HEK293 (cell line): ENCODE measurements at regions not wholly inside any gene's neighbourhood (a gene's known extent, or its start where the extent isn't known, plus 50 kb on each side); places are given as distances from the start of the nearest gene placed in this dataset.

Source experiments
- CTCF ChIA-PET: fragments of 350-600 bp; formaldehyde crosslinking; extraction: SDS; loops from one replicate; lab custom pipeline; 2021; ENCODE audit warnings: antibody characterized with exemption; lab: Yijun Ruan, JAX
- POLR2A ChIA-PET: fragments of 300-600 bp; formaldehyde crosslinking; extraction: SDS; loops from one replicate; lab custom pipeline; 2020; ENCODE audit warnings: antibody characterized with exemption, inconsistent platforms; lab: Yijun Ruan, JAX
- H3K27ac ChIP-seq: fragments of 200-500 bp; sonication (Bioruptor generic); 2 replicates; pipeline ENCODE4 v1.5.1; 2014; ENCODE audit warnings: low read depth, low read length, control low read depth, inconsistent platforms; ENCODE audit errors: extremely low read depth
- H3K36me3 ChIP-seq, 2 experiments: fragments of 200-500 bp in 1 of 2; sonication (Bioruptor generic) in 1 of 2; 1 replicate in 1 of 2; 2 replicates in 1 of 2; pipeline ENCODE4 v1.5.1; 2014 to 2017; ENCODE audit warnings: inconsistent platforms in 2 of 2, low read length in 2 of 2; ENCODE audit not compliant: control insufficient read depth in 2 of 2, insufficient read depth in 1 of 2
- H3K4me1 ChIP-seq: fragments of 200-500 bp; sonication (Bioruptor generic); 2 replicates; pipeline ENCODE4 v1.5.1; 2014; ENCODE audit warnings: mild to moderate bottlenecking, low read length, inconsistent platforms; ENCODE audit not compliant: control insufficient read depth, insufficient read depth
- H3K4me3 ChIP-seq: 2 replicates; pipeline ENCODE4 v1.5.1; 2011; ENCODE audit warnings: low read depth, mild to moderate bottlenecking, control low read depth, low read length, moderate library complexity
- H3K9me3 ChIP-seq: fragments of 200-500 bp; sonication (Bioruptor generic); 2 replicates; pipeline ENCODE4 v1.5.1; 2014; ENCODE audit warnings: low read depth, low read length, inconsistent platforms; ENCODE audit not compliant: control insufficient read depth, insufficient read depth
- FEZF1 ChIP-seq: fragments of 450-650 bp; formaldehyde crosslinking; IDR thresholded peaks from 2 replicates; pipeline ENCODE4 v1.5.1; 2016; ENCODE audit warnings: missing biosample characterization, missing genetic modification characterization
- HOXA7 ChIP-seq: sonication (generic); formaldehyde crosslinking; IDR thresholded peaks from 2 replicates; pipeline ENCODE4 v1.8.1; 2022; ENCODE audit warnings: missing genetic modification reagents, borderline replicate concordance
- IKZF3 ChIP-seq: fragments of 450-650 bp; IDR thresholded peaks from 2 replicates; pipeline ENCODE4 v1.5.0; 2018; ENCODE audit warnings: missing biosample characterization, mild to moderate bottlenecking, missing genetic modification characterization, moderate library complexity
- SP7 ChIP-seq: fragments of 450-650 bp; formaldehyde crosslinking; IDR thresholded peaks from 2 replicates; pipeline ENCODE4 v1.5.1; 2016; ENCODE audit warnings: missing biosample characterization, missing genetic modification characterization
- ZBTB17 ChIP-seq: fragments of 450-650 bp; formaldehyde crosslinking; IDR thresholded peaks from 2 replicates; pipeline ENCODE4 v1.5.1; 2016; ENCODE audit warnings: missing biosample characterization, missing genetic modification characterization
- ZNF416 ChIP-seq: fragments of 450-650 bp; formaldehyde crosslinking; IDR thresholded peaks from 2 replicates; pipeline ENCODE4 v1.5.1; 2016; ENCODE audit warnings: missing biosample characterization, missing genetic modification characterization
- ZNF530 ChIP-seq: fragments of 450-650 bp; formaldehyde crosslinking; IDR thresholded peaks from 2 replicates; pipeline ENCODE4 v1.5.1; 2016; ENCODE audit warnings: low read depth, missing biosample characterization, missing genetic modification characterization
- ZNF785 ChIP-seq: fragments of 450-650 bp; formaldehyde crosslinking; IDR thresholded peaks from 2 replicates; pipeline ENCODE4 v1.5.1; 2016; ENCODE audit warnings: missing biosample characterization, missing genetic modification characterization
- TF ChIP-seq, protein P1 (sequence below): fragments of 450-650 bp; formaldehyde crosslinking; IDR thresholded peaks from 2 replicates; pipeline ENCODE4 v1.5.1; 2016; ENCODE audit warnings: missing biosample characterization, missing genetic modification characterization
- TF ChIP-seq, protein P2 (sequence below): fragments of 450-650 bp; formaldehyde crosslinking; optimal IDR thresholded peaks from 2 replicates; pipeline ENCODE3; 2016; ENCODE audit warnings: missing biosample characterization, mild to moderate bottlenecking, missing genetic modification characterization
- TF ChIP-seq, protein P3 (sequence below): fragments of 450-650 bp; formaldehyde crosslinking; IDR thresholded peaks from 2 replicates; pipeline ENCODE4 v1.5.0; 2017; ENCODE audit warnings: missing biosample characterization, missing genetic modification characterization, borderline replicate concordance
- TF ChIP-seq, protein P4 (sequence below): fragments of 450-650 bp; formaldehyde crosslinking; IDR thresholded peaks from 2 replicates; pipeline ENCODE4 v1.5.1; 2017; ENCODE audit warnings: missing biosample characterization, missing genetic modification characterization
- TF ChIP-seq, protein P5 (sequence below): fragments of 450-650 bp; formaldehyde crosslinking; IDR thresholded peaks from 2 replicates; pipeline ENCODE4 v1.5.1; 2017; ENCODE audit warnings: missing biosample characterization, mild to moderate bottlenecking, missing genetic modification characterization, moderate library complexity
- TF ChIP-seq, protein P6 (sequence below): fragments of 450-650 bp; formaldehyde crosslinking; IDR thresholded peaks from 2 replicates; pipeline ENCODE4 v1.5.1; 2016; ENCODE audit warnings: missing biosample characterization, missing genetic modification characterization
- TF ChIP-seq, protein P7 (sequence below): fragments of 450-650 bp; formaldehyde crosslinking; IDR thresholded peaks from 2 replicates; pipeline ENCODE4 v1.5.1; 2017; ENCODE audit warnings: missing biosample characterization, missing genetic modification characterization

DNA sequence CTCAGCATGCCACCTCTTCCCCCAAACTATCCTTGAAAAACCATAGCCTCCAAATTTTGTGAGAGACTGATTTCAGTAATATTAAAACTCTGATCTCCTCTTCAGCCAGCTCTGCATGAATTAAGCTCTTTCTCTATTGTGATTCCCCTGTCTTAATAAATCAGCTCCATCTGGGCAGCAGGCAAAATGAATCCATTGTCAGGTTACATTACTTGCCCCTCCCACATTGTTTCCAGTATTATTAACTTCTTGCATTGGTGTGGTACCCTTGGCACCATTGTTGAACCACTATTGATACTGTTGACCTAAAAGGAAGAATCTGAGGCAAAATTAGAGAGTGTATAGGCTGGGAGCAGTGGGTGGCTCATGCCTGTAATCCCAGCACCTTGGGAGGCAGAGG is 512.2 kb upstream of the VRK2 start:
- no peaks in the 10 kb centered on the region for H3K36me3 ChIP-seq
- POLR2A ChIA-PET: no interaction called here

DNA sequence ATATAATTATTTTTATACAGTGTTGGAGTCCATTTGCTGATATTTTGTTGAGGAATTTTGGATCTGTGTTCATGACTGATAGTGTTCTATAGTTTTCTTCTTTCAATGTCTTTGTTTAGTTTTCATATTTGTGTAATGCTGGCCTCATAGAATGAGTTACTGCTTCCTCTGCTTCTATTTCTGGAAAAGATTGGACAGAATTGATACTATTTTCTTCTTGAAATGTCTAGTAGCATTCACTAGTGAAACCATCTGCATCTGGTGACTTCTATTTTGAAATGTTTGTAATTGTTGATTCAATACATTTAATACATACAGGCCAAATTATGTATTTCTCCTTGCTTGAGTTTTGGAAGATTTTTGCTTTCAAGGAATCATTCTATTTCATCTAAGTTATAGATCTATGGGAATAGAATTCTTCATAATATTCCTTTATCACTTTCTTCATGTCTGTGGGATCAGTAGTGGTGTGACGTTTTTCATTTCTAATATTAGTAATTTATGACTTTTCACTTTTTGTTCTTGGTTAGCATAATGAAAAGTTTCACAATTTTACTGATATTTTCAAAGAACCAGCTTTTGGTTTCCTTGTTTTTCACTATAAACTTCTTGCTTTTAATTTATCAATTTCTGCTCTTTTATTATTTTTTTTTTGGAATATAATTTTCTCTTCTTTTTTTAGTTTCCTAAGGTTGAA is 509.9 kb upstream of the VRK2 start:
- Histone ChIP-seq H3K36me3 (no peaks in the 10 kb centered on the region), H3K4me3 (no peak overlapping the region), H3K9me3 (no peaks in the 10 kb centered on the region), H3K4me1 (no peaks in the 10 kb centered on the region), H3K27ac (no peak overlapping the region)
- TF ChIP-seq HOXA7 (CRISPR knock-in tag) (no peak), ZNF785 (tag by site-specific recombination) (no peak), ZBTB17 (tag by site-specific recombination) (no peak), SP7 (tag by site-specific recombination) (no peak), ZNF530 (tag by site-specific recombination) (no peak), FEZF1 (tag by site-specific recombination) (no peak)
- TF ChIP-seq, protein P1, sequence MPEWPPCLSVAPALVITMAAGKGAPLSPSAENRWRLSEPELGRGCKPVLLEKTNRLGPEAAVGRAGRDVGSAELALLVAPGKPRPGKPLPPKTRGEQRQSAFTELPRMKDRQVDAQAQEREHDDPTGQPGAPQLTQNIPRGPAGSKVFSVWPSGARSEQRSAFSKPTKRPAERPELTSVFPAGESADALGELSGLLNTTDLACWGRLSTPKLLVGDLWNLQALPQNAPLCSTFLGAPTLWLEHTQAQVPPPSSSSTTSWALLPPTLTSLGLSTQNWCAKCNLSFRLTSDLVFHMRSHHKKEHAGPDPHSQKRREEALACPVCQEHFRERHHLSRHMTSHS (tag by site-specific recombination): no peak
- TF ChIP-seq, protein P2, sequence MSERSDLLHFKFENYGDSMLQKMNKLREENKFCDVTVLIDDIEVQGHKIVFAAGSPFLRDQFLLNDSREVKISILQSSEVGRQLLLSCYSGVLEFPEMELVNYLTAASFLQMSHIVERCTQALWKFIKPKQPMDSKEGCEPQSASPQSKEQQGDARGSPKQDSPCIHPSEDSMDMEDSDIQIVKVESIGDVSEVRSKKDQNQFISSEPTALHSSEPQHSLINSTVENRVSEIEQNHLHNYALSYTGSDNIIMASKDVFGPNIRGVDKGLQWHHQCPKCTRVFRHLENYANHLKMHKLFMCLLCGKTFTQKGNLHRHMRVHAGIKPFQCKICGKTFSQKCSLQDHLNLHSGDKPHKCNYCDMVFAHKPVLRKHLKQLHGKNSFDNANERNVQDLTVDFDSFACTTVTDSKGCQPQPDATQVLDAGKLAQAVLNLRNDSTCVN (tag by site-specific recombination): no peak
- TF ChIP-seq, protein P3, sequence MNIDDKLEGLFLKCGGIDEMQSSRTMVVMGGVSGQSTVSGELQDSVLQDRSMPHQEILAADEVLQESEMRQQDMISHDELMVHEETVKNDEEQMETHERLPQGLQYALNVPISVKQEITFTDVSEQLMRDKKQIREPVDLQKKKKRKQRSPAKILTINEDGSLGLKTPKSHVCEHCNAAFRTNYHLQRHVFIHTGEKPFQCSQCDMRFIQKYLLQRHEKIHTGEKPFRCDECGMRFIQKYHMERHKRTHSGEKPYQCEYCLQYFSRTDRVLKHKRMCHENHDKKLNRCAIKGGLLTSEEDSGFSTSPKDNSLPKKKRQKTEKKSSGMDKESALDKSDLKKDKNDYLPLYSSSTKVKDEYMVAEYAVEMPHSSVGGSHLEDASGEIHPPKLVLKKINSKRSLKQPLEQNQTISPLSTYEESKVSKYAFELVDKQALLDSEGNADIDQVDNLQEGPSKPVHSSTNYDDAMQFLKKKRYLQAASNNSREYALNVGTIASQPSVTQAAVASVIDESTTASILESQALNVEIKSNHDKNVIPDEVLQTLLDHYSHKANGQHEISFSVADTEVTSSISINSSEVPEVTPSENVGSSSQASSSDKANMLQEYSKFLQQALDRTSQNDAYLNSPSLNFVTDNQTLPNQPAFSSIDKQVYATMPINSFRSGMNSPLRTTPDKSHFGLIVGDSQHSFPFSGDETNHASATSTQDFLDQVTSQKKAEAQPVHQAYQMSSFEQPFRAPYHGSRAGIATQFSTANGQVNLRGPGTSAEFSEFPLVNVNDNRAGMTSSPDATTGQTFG (tag by site-specific recombination): no peak
- TF ChIP-seq, protein P4, sequence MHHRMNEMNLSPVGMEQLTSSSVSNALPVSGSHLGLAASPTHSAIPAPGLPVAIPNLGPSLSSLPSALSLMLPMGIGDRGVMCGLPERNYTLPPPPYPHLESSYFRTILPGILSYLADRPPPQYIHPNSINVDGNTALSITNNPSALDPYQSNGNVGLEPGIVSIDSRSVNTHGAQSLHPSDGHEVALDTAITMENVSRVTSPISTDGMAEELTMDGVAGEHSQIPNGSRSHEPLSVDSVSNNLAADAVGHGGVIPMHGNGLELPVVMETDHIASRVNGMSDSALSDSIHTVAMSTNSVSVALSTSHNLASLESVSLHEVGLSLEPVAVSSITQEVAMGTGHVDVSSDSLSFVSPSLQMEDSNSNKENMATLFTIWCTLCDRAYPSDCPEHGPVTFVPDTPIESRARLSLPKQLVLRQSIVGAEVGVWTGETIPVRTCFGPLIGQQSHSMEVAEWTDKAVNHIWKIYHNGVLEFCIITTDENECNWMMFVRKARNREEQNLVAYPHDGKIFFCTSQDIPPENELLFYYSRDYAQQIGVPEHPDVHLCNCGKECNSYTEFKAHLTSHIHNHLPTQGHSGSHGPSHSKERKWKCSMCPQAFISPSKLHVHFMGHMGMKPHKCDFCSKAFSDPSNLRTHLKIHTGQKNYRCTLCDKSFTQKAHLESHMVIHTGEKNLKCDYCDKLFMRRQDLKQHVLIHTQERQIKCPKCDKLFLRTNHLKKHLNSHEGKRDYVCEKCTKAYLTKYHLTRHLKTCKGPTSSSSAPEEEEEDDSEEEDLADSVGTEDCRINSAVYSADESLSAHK (tag by site-specific recombination): no peak
- POLR2A ChIA-PET: no interaction called here
- CTCF ChIA-PET: interaction anchor here (0.6 kb wide), 1 partner anchor 16 kb away, joined by 3 read pairs; no protein-coding TSS in a partner anchor

More for the DNA sequence above, 512.2 kb upstream of the VRK2 start:
- Histone ChIP-seq H3K27ac (no peak overlapping the region), H3K4me3 (no peak overlapping the region)
- CTCF ChIA-PET: no interaction called here
- no peak for TF ChIP-seq ZNF416 (tag by site-specific recombination)
- TF ChIP-seq, all 188 proteins: peak for 0
- Histone ChIP-seq H3K4me1 (no peaks in the 10 kb centered on the region), H3K9me3 (no peaks in the 10 kb centered on the region)

DNA sequence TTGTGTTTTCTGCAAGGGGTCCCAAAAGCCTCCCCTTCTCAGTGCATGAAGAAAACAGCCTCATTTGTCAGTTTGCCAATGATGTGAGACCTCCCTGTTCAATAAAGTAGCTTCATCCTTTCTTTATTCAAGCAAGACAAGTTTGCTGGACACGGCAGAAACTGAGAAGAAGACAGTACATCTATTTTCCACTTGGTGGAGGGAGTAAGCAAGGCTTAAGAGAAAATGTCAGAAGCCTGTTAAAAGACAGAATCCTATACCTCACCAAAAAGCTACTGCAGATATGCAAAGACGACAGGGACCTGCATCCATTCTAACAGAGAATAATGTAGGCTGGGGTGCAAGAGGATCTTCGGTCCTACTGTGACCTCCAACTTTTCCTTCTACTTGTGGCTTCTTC is 506.8 kb upstream of the VRK2 start:
- TF ChIP-seq, protein P5, sequence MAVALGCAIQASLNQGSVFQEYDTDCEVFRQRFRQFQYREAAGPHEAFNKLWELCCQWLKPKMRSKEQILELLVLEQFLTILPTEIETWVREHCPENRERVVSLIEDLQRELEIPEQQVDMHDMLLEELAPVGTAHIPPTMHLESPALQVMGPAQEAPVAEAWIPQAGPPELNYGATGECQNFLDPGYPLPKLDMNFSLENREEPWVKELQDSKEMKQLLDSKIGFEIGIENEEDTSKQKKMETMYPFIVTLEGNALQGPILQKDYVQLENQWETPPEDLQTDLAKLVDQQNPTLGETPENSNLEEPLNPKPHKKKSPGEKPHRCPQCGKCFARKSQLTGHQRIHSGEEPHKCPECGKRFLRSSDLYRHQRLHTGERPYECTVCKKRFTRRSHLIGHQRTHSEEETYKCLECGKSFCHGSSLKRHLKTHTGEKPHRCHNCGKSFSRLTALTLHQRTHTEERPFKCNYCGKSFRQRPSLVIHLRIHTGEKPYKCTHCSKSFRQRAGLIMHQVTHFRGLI (tag by site-specific recombination): no peak
- TF ChIP-seq, protein P6, sequence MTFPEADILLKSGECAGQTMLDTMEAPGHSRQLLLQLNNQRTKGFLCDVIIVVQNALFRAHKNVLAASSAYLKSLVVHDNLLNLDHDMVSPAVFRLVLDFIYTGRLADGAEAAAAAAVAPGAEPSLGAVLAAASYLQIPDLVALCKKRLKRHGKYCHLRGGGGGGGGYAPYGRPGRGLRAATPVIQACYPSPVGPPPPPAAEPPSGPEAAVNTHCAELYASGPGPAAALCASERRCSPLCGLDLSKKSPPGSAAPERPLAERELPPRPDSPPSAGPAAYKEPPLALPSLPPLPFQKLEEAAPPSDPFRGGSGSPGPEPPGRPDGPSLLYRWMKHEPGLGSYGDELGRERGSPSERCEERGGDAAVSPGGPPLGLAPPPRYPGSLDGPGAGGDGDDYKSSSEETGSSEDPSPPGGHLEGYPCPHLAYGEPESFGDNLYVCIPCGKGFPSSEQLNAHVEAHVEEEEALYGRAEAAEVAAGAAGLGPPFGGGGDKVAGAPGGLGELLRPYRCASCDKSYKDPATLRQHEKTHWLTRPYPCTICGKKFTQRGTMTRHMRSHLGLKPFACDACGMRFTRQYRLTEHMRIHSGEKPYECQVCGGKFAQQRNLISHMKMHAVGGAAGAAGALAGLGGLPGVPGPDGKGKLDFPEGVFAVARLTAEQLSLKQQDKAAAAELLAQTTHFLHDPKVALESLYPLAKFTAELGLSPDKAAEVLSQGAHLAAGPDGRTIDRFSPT (tag by site-specific recombination): no peak
- no peak for TF ChIP-seq IKZF3 (tag by site-specific recombination)
- TF ChIP-seq, protein P7, sequence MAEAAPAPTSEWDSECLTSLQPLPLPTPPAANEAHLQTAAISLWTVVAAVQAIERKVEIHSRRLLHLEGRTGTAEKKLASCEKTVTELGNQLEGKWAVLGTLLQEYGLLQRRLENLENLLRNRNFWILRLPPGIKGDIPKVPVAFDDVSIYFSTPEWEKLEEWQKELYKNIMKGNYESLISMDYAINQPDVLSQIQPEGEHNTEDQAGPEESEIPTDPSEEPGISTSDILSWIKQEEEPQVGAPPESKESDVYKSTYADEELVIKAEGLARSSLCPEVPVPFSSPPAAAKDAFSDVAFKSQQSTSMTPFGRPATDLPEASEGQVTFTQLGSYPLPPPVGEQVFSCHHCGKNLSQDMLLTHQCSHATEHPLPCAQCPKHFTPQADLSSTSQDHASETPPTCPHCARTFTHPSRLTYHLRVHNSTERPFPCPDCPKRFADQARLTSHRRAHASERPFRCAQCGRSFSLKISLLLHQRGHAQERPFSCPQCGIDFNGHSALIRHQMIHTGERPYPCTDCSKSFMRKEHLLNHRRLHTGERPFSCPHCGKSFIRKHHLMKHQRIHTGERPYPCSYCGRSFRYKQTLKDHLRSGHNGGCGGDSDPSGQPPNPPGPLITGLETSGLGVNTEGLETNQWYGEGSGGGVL: no peak
- POLR2A ChIA-PET: no interaction called here

More for the DNA sequence above, 506.8 kb upstream of the VRK2 start:
- Histone ChIP-seq H3K4me3 (no peak overlapping the region), H3K27ac (no peak overlapping the region), H3K36me3 (no peaks in the 10 kb centered on the region), H3K4me1 (no peaks in the 10 kb centered on the region), H3K9me3 (no peaks in the 10 kb centered on the region)
- CTCF ChIA-PET: no interaction called here
